ENCODE measurements at regions not wholly inside any gene's neighbourhood (a gene's known extent, or its start where the extent isn't known, plus 50 kb on each side); places are given as distances from the start of the nearest gene placed in this dataset.
A peak's percentile ranks its signal among the peaks of the same experiment; 100 is the strongest.
"Not testable (repeated sequence)": the region's sequence is repeated elsewhere in the genome, so short reads cannot be mapped to it uniquely, and the experiment has no call there.

- Histone ChIP-seq H3K9ac (ENCODE audit: low read length) (no peak overlapping the region), H3K4me1 (ENCODE audit: control insufficient read depth, insufficient read depth, low read length) (peaks cover 4% of the 10 kb centered on the region), H3K36me3 (ENCODE audit: control insufficient read depth, insufficient read depth, low read length) (no peaks in the 10 kb centered on the region), H3K27me3 (ENCODE audit: control insufficient read depth, insufficient read depth, low read length) (no peaks in the 10 kb centered on the region), H3K4me3 (ENCODE audit: low read length) (no peak overlapping the region), H3K27ac (ENCODE audit: low read depth, low read length) (peak overlapping the region; percentile 6)
Measured at GRCh38 chr9:129432297-129433154, 188.4 kb downstream of the C9orf50 start.

GRCh38 chr9:129430940-129431643, 189.8 kb downstream of the C9orf50 start:
- Histone ChIP-seq H3K9ac (ENCODE audit: low read length) (no peak overlapping the region), H3K27me3 (ENCODE audit: control insufficient read depth, insufficient read depth, low read length) (no peaks in the 10 kb centered on the region), H3K27ac (ENCODE audit: low read depth, low read length) (no peak overlapping the region), H3K4me3 (ENCODE audit: low read length) (no peak overlapping the region), H3K36me3 (ENCODE audit: control insufficient read depth, insufficient read depth, low read length) (no peaks in the 10 kb centered on the region), H3K4me1 (ENCODE audit: control insufficient read depth, insufficient read depth, low read length) (no peaks in the 10 kb centered on the region)

- H3K9ac ChIP-seq (ENCODE audit: low read length): no peak overlapping the region
- H3K27ac ChIP-seq (ENCODE audit: low read depth, low read length): no peak overlapping the region
- H3K4me1 ChIP-seq (ENCODE audit: control insufficient read depth, insufficient read depth, low read length): no peaks in the 10 kb centered on the region
- no peaks in the 10 kb centered on the region for H3K36me3 ChIP-seq (ENCODE audit: control insufficient read depth, insufficient read depth, low read length)
- H3K4me3 ChIP-seq (ENCODE audit: low read length): no peak overlapping the region
- no peaks in the 10 kb centered on the region for H3K27me3 ChIP-seq (ENCODE audit: control insufficient read depth, insufficient read depth, low read length)
Measured at GRCh38 chr9:129428864-129429577, 191.9 kb downstream of the C9orf50 start.

- Histone ChIP-seq H3K27me3 (ENCODE audit: control insufficient read depth, insufficient read depth, low read length) (no peaks in the 10 kb centered on the region), H3K4me3 (ENCODE audit: low read length) (no peak overlapping the region), H3K27ac (ENCODE audit: low read depth, low read length) (no peak overlapping the region), H3K9ac (ENCODE audit: low read length) (no peak overlapping the region), H3K36me3 (ENCODE audit: control insufficient read depth, insufficient read depth, low read length) (no peaks in the 10 kb centered on the region), H3K4me1 (ENCODE audit: control insufficient read depth, insufficient read depth, low read length) (no peaks in the 10 kb centered on the region)
Measured at GRCh38 chr9:129427149-129427548, 193.8 kb downstream of the C9orf50 start.

GRCh38 chr9:129423755-129424154, 197.1 kb downstream of the C9orf50 start:
- not testable (repeated sequence) for H3K9ac ChIP-seq (ENCODE audit: low read length); H3K4me3 ChIP-seq (ENCODE audit: low read length); H3K27me3 ChIP-seq (ENCODE audit: control insufficient read depth, insufficient read depth, low read length); H3K4me1 ChIP-seq (ENCODE audit: control insufficient read depth, insufficient read depth, low read length); H3K36me3 ChIP-seq (ENCODE audit: control insufficient read depth, insufficient read depth, low read length); H3K27ac ChIP-seq (ENCODE audit: low read depth, low read length)

- Histone ChIP-seq H3K27me3 (ENCODE audit: control insufficient read depth, insufficient read depth, low read length) (no peaks in the 10 kb centered on the region), H3K27ac (ENCODE audit: low read depth, low read length) (no peak overlapping the region), H3K4me1 (ENCODE audit: control insufficient read depth, insufficient read depth, low read length) (peaks cover 4% of the 10 kb centered on the region), H3K36me3 (ENCODE audit: control insufficient read depth, insufficient read depth, low read length) (no peaks in the 10 kb centered on the region), H3K4me3 (ENCODE audit: low read length) (no peak overlapping the region), H3K9ac (ENCODE audit: low read length) (no peak overlapping the region)
Measured at GRCh38 chr9:129423216-129423615, 197.7 kb downstream of the C9orf50 start.

GRCh38 chr9:129422843-129423192, 198.1 kb downstream of the C9orf50 start:
- H3K4me1 ChIP-seq (ENCODE audit: control insufficient read depth, insufficient read depth, low read length): peaks cover 4% of the 10 kb centered on the region
- no peaks in the 10 kb centered on the region for H3K36me3 ChIP-seq (ENCODE audit: control insufficient read depth, insufficient read depth, low read length)
- no peak overlapping the region for H3K4me3 ChIP-seq (ENCODE audit: low read length)
- no peak overlapping the region for H3K9ac ChIP-seq (ENCODE audit: low read length)
- H3K27me3 ChIP-seq (ENCODE audit: control insufficient read depth, insufficient read depth, low read length): no peaks in the 10 kb centered on the region
- H3K27ac ChIP-seq (ENCODE audit: low read depth, low read length): no peak overlapping the region

- peaks cover 4% of the 10 kb centered on the region for H3K4me1 ChIP-seq (ENCODE audit: control insufficient read depth, insufficient read depth, low read length)
- H3K27me3 ChIP-seq (ENCODE audit: control insufficient read depth, insufficient read depth, low read length): no peaks in the 10 kb centered on the region
- no peak overlapping the region for H3K9ac ChIP-seq (ENCODE audit: low read length)
- no peak overlapping the region for H3K4me3 ChIP-seq (ENCODE audit: low read length)
- no peak overlapping the region for H3K27ac ChIP-seq (ENCODE audit: low read depth, low read length)
- H3K36me3 ChIP-seq (ENCODE audit: control insufficient read depth, insufficient read depth, low read length): no peaks in the 10 kb centered on the region
Measured at GRCh38 chr9:129422032-129422842, 198.7 kb downstream of the C9orf50 start.

GRCh38 chr9:129421371-129421770, 199.5 kb downstream of the C9orf50 start:
- Histone ChIP-seq H3K9ac (ENCODE audit: low read length) (no peak overlapping the region), H3K27ac (ENCODE audit: low read depth, low read length) (no peak overlapping the region), H3K4me3 (ENCODE audit: low read length) (no peak overlapping the region), H3K27me3 (ENCODE audit: control insufficient read depth, insufficient read depth, low read length) (no peaks in the 10 kb centered on the region), H3K4me1 (ENCODE audit: control insufficient read depth, insufficient read depth, low read length) (peaks cover 4% of the 10 kb centered on the region), H3K36me3 (ENCODE audit: control insufficient read depth, insufficient read depth, low read length) (no peaks in the 10 kb centered on the region)

GRCh38 chr9:129420721-129421120, 200.2 kb downstream of the C9orf50 start:
- Histone ChIP-seq H3K27ac (ENCODE audit: low read depth, low read length) (no peak overlapping the region), H3K27me3 (ENCODE audit: control insufficient read depth, insufficient read depth, low read length) (no peaks in the 10 kb centered on the region), H3K4me3 (ENCODE audit: low read length) (no peak overlapping the region), H3K36me3 (ENCODE audit: control insufficient read depth, insufficient read depth, low read length) (no peaks in the 10 kb centered on the region), H3K9ac (ENCODE audit: low read length) (no peak overlapping the region), H3K4me1 (ENCODE audit: control insufficient read depth, insufficient read depth, low read length) (peaks cover 4% of the 10 kb centered on the region)

- H3K4me3 ChIP-seq (ENCODE audit: low read length): no peak overlapping the region
- H3K9ac ChIP-seq (ENCODE audit: low read length): no peak overlapping the region
- H3K36me3 ChIP-seq (ENCODE audit: control insufficient read depth, insufficient read depth, low read length): no peaks in the 10 kb centered on the region
- no peaks in the 10 kb centered on the region for H3K27me3 ChIP-seq (ENCODE audit: control insufficient read depth, insufficient read depth, low read length)
- peak overlapping the region; percentile 71 for H3K27ac ChIP-seq (ENCODE audit: low read depth, low read length)
- H3K4me1 ChIP-seq (ENCODE audit: control insufficient read depth, insufficient read depth, low read length): peaks cover 7% of the 10 kb centered on the region
Measured at GRCh38 chr9:129419382-129419899, 201.5 kb downstream of the C9orf50 start.

- H3K9ac ChIP-seq (ENCODE audit: low read length): no peak overlapping the region
- no peaks in the 10 kb centered on the region for H3K27me3 ChIP-seq (ENCODE audit: control insufficient read depth, insufficient read depth, low read length)
- H3K4me3 ChIP-seq (ENCODE audit: low read length): no peak overlapping the region
- H3K4me1 ChIP-seq (ENCODE audit: control insufficient read depth, insufficient read depth, low read length): peaks cover 8% of the 10 kb centered on the region
- H3K36me3 ChIP-seq (ENCODE audit: control insufficient read depth, insufficient read depth, low read length): no peaks in the 10 kb centered on the region
- H3K27ac ChIP-seq (ENCODE audit: low read depth, low read length): no peak overlapping the region
Measured at GRCh38 chr9:129418451-129418850, 202.4 kb downstream of the C9orf50 start.

Data from rectal smooth muscle tissue (tissue), 1 donor.